ENCODE measurements at regions not wholly inside any gene's neighbourhood (a gene's known extent, or its start where the extent isn't known, plus 50 kb on each side); places are given as distances from the start of the nearest gene placed in this dataset.

- DNase-seq (ENCODE audit: low read depth in 3 of 3, low spot score in 1 of 3): no peak
Measured at GRCh38 chr17:34527908-34528470, 51.4 kb upstream of the TMEM132E start.

- no peak for DNase-seq (ENCODE audit: low read depth in 3 of 3, low spot score in 1 of 3)
Measured at GRCh38 chr17:34527136-34527907, 52.1 kb upstream of the TMEM132E start.

GRCh38 chr17:34525651-34526050 lies 53.7 kb upstream of the TMEM132E start:
- DNase-seq (ENCODE audit: low read depth in 3 of 3, low spot score in 1 of 3): no peak

GRCh38 chr17:34521955-34522354 lies 57.4 kb upstream of the TMEM132E start:
- no peak for DNase-seq (ENCODE audit: low read depth in 3 of 3, low spot score in 1 of 3)

- DNase-seq (ENCODE audit: low read depth in 3 of 3, low spot score in 1 of 3): no peak
Measured at GRCh38 chr17:34519282-34519681, 60.1 kb upstream of the TMEM132E start.

- no peak for DNase-seq (ENCODE audit: low read depth in 3 of 3, low spot score in 1 of 3)
Measured at GRCh38 chr17:34517406-34517805, 62.0 kb upstream of the TMEM132E start.

- no peak for DNase-seq (ENCODE audit: low read depth in 3 of 3, low spot score in 1 of 3)
Measured at GRCh38 chr17:34511931-34512330, 67.5 kb upstream of the TMEM132E start.

- DNase-seq (ENCODE audit: low read depth in 3 of 3, low spot score in 1 of 3): no peak
Measured at GRCh38 chr17:34511265-34511664, 68.1 kb upstream of the TMEM132E start.

- no peak for DNase-seq (ENCODE audit: low read depth in 3 of 3, low spot score in 1 of 3)
Measured at GRCh38 chr17:34504814-34505484, 74.4 kb upstream of the TMEM132E start.

- DNase-seq (ENCODE audit: low read depth in 3 of 3, low spot score in 1 of 3): no peak
Measured at GRCh38 chr17:34503528-34504195, 75.7 kb upstream of the TMEM132E start.

GRCh38 chr17:34502426-34502825 lies 77.0 kb upstream of the TMEM132E start:
- DNase-seq (ENCODE audit: low read depth in 3 of 3, low spot score in 1 of 3): no peak

- DNase-seq (ENCODE audit: low read depth in 3 of 3, low spot score in 1 of 3): no peak
Measured at GRCh38 chr17:34499576-34499975, 79.8 kb upstream of the TMEM132E start.

GRCh38 chr17:34493917-34494316 lies 85.5 kb upstream of the TMEM132E start:
- no peak for DNase-seq (ENCODE audit: low read depth in 3 of 3, low spot score in 1 of 3)

GRCh38 chr17:34487626-34488025 lies 91.8 kb upstream of the TMEM132E start:
- no peak for DNase-seq (ENCODE audit: low read depth in 3 of 3, low spot score in 1 of 3)

GRCh38 chr17:34486761-34487160 lies 92.6 kb upstream of the TMEM132E start:
- DNase-seq (ENCODE audit: low read depth in 3 of 3, low spot score in 1 of 3): no peak

GRCh38 chr17:34485999-34486398 lies 93.4 kb upstream of the TMEM132E start:
- no peak for DNase-seq (ENCODE audit: low read depth in 3 of 3, low spot score in 1 of 3)

- no peak for DNase-seq (ENCODE audit: low read depth in 3 of 3, low spot score in 1 of 3)
Measured at GRCh38 chr17:34484193-34484733, 95.1 kb upstream of the TMEM132E start.

- DNase-seq (ENCODE audit: low read depth in 3 of 3, low spot score in 1 of 3): no peak
Measured at GRCh38 chr17:34482730-34483129, 96.7 kb upstream of the TMEM132E start.

- DNase-seq (ENCODE audit: low read depth in 3 of 3, low spot score in 1 of 3): no peak
Measured at GRCh38 chr17:34481779-34482178, 97.6 kb upstream of the TMEM132E start.

- DNase-seq (ENCODE audit: low read depth in 3 of 3, low spot score in 1 of 3): no peak
Measured at GRCh38 chr17:34479371-34479770, 100.0 kb upstream of the TMEM132E start.

- no peak for DNase-seq (ENCODE audit: low read depth in 3 of 3, low spot score in 1 of 3)
Measured at GRCh38 chr17:34478244-34478643, 101.1 kb upstream of the TMEM132E start.

GRCh38 chr17:34475296-34475695 lies 104.1 kb upstream of the TMEM132E start:
- DNase-seq (ENCODE audit: low read depth in 3 of 3, low spot score in 1 of 3): no peak
